Hypothalamus (tissue), 51 donors: ENCODE measurements at regions not wholly inside any gene's neighbourhood (a gene's known extent, or its start where the extent isn't known, plus 50 kb on each side); places are given as distances from the start of the nearest gene placed in this dataset.
"Not testable (repeated sequence)": the region's sequence is repeated elsewhere in the genome, so short reads cannot be mapped to it uniquely, and the experiment has no call there.

ENCODE experiments used
- DNase-seq, 51 donors: peaks; one replicate each; lab custom pipeline; 2025; lab: John Stamatoyannopoulos, UW

- DNase-seq, result no peak
These were observed 167.1 kb upstream of the CNKSR2 start for GRCh38 chrX:21207080-21207479.

GRCh38 chrX:21219208-21219607 is 155.0 kb upstream of the CNKSR2 start:
- not testable (repeated sequence) for DNase-seq

- no peak for DNase-seq
These were observed 148.6 kb upstream of the CNKSR2 start for GRCh38 chrX:21225643-21226042.

GRCh38 chrX:21228974-21229373 is 145.2 kb upstream of the CNKSR2 start:
- not testable (repeated sequence) for DNase-seq

- DNase-seq, result no peak
These were observed 119.1 kb upstream of the CNKSR2 start for GRCh38 chrX:21255032-21255618.

- no peak for DNase-seq
These were observed 107.3 kb upstream of the CNKSR2 start for GRCh38 chrX:21266949-21267348.

GRCh38 chrX:21276736-21277433 is 97.3 kb upstream of the CNKSR2 start:
- no peak for DNase-seq

GRCh38 chrX:21289232-21289631 is 85.0 kb upstream of the CNKSR2 start:
- DNase-seq, result no peak

GRCh38 chrX:21295246-21295820 is 78.9 kb upstream of the CNKSR2 start:
- no peak for DNase-seq

GRCh38 chrX:21305799-21306336 is 68.3 kb upstream of the CNKSR2 start:
- DNase-seq, result no peak

- DNase-seq, result no peak
These were observed 54.9 kb upstream of the CNKSR2 start for GRCh38 chrX:21319323-21319722.
